ENCODE measurements at regions not wholly inside any gene's neighbourhood (a gene's known extent, or its start where the extent isn't known, plus 50 kb on each side); places are given as distances from the start of the nearest gene placed in this dataset.

GRCh38 chr12:45102818-45103217, 51.9 kb upstream of the DBX2 start:
- no peak for DNase-seq (ENCODE audit: low read depth in 2 of 2)

GRCh38 chr12:45105996-45106395, 55.1 kb upstream of the DBX2 start:
- DNase-seq (ENCODE audit: low read depth in 2 of 2): no peak

GRCh38 chr12:45112306-45112705, 61.4 kb upstream of the DBX2 start:
- DNase-seq (ENCODE audit: low read depth in 2 of 2): no peak

- DNase-seq (ENCODE audit: low read depth in 2 of 2): no peak
Observed at GRCh38 chr12:45121224-45121623, 70.3 kb upstream of the DBX2 start.

- DNase-seq (ENCODE audit: low read depth in 2 of 2): no peak
Observed at GRCh38 chr12:45122768-45123380, 72.0 kb upstream of the DBX2 start.

GRCh38 chr12:45124485-45125155, 73.7 kb upstream of the DBX2 start:
- DNase-seq (ENCODE audit: low read depth in 2 of 2): no peak

- DNase-seq (ENCODE audit: low read depth in 2 of 2): no peak
Observed at GRCh38 chr12:45125997-45126396, 75.1 kb upstream of the DBX2 start.

- DNase-seq (ENCODE audit: low read depth in 2 of 2): no peak
Observed at GRCh38 chr12:45128637-45129036, 77.7 kb upstream of the DBX2 start.

GRCh38 chr12:45130881-45131281, 80.0 kb upstream of the DBX2 start:
- DNase-seq (ENCODE audit: low read depth in 2 of 2): peak in 1 of 2 experiments; percentile 20

- no peak for DNase-seq (ENCODE audit: low read depth in 2 of 2)
Observed at GRCh38 chr12:45131506-45131905, 80.6 kb upstream of the DBX2 start.

- no peak for DNase-seq (ENCODE audit: low read depth in 2 of 2)
Observed at GRCh38 chr12:45138609-45139008, 77.3 kb upstream of the ANO6 start.

- DNase-seq (ENCODE audit: low read depth in 2 of 2): no peak
Observed at GRCh38 chr12:45148006-45148405, 67.9 kb upstream of the ANO6 start.

GRCh38 chr12:45148619-45149018, 67.3 kb upstream of the ANO6 start:
- DNase-seq (ENCODE audit: low read depth in 2 of 2): no peak

GRCh38 chr12:45165284-45165683, 50.6 kb upstream of the ANO6 start:
- DNase-seq (ENCODE audit: low read depth in 2 of 2): no peak

GRCh38 chr12:45166056-45166455, 49.8 kb upstream of the ANO6 start:
- DNase-seq (ENCODE audit: low read depth in 2 of 2): no peak

Data from stimulated activated CD4-positive, alpha-beta T cell treated with anti-CD3 and anti-CD28 coated beads, Interleukin-12 subunit alpha, Interleukin-12 subunit beta, amount 100 ng/mL, for 24 hours (primary cell).